ENCODE measurements at regions not wholly inside any gene's neighbourhood (a gene's known extent, or its start where the extent isn't known, plus 50 kb on each side); places are given as distances from the start of the nearest gene placed in this dataset.
"Not testable (repeated sequence)": the region's sequence is repeated elsewhere in the genome, so short reads cannot be mapped to it uniquely, and the experiment has no call there.

- intact Hi-C loops (cut with micrococcal nuclease) = no loop called here
- Mint-ChIP-seq H3K4me1 (ENCODE audit: low read depth) (peaks cover 57% of the 10 kb centered on the region), H3K27me3 (no peaks in the 10 kb centered on the region), H3K4me3 (peak overlapping the region; percentile 23), H3K9me3 (peaks cover 20% of the 10 kb centered on the region), H3K36me3 (ENCODE audit: low read depth) (peaks cover 10% of the 10 kb centered on the region), H3K27ac (no peak overlapping the region)
These were observed 182.5 kb upstream of the PRSS58 start for GRCh38 chr7:142440219-142440905.

- peaks cover 21% of the 10 kb centered on the region for H3K9me3 Mint-ChIP-seq
- no peak overlapping the region for H3K4me3 Mint-ChIP-seq
- H3K36me3 Mint-ChIP-seq (ENCODE audit: low read depth) = peaks cover 10% of the 10 kb centered on the region
- intact Hi-C loops (cut with micrococcal nuclease) = loop anchor here (10.0 kb wide), 1 partner anchor 45 kb away; no protein-coding TSS in a partner anchor
- H3K27me3 Mint-ChIP-seq = no peaks in the 10 kb centered on the region
- H3K27ac Mint-ChIP-seq = no peak overlapping the region
- H3K4me1 Mint-ChIP-seq (ENCODE audit: low read depth) = peaks cover 52% of the 10 kb centered on the region
These were observed 181.9 kb upstream of the PRSS58 start for GRCh38 chr7:142439739-142440138.

- Mint-ChIP-seq H3K4me1 (ENCODE audit: low read depth) (peaks cover 58% of the 10 kb centered on the region), H3K27ac (no peak overlapping the region), H3K27me3 (no peaks in the 10 kb centered on the region), H3K4me3 (no peak overlapping the region), H3K9me3 (peaks cover 21% of the 10 kb centered on the region), H3K36me3 (ENCODE audit: low read depth) (peaks cover 10% of the 10 kb centered on the region)
- intact Hi-C loops (cut with micrococcal nuclease) = loop anchor here (10.0 kb wide), 1 partner anchor 46 kb away; no protein-coding TSS in a partner anchor
These were observed 181.2 kb upstream of the PRSS58 start for GRCh38 chr7:142438923-142439515.

GRCh38 chr7:142438235-142438922, 180.5 kb upstream of the PRSS58 start:
- Mint-ChIP-seq H3K4me1 (ENCODE audit: low read depth) (peaks cover 56% of the 10 kb centered on the region), H3K4me3 (no peak overlapping the region), H3K27ac (peak overlapping the region; percentile 14), H3K9me3 (peaks cover 21% of the 10 kb centered on the region), H3K27me3 (no peaks in the 10 kb centered on the region), H3K36me3 (ENCODE audit: low read depth) (peaks cover 10% of the 10 kb centered on the region)
- intact Hi-C loops (cut with micrococcal nuclease) = loop anchor here (10.0 kb wide), 1 partner anchor 46 kb away; no protein-coding TSS in a partner anchor

GRCh38 chr7:142437741-142438140, 179.9 kb upstream of the PRSS58 start:
- intact Hi-C loops (cut with micrococcal nuclease) = loop anchor here (10.0 kb wide), 1 partner anchor 47 kb away; no protein-coding TSS in a partner anchor
- Mint-ChIP-seq H3K4me1 (ENCODE audit: low read depth) (peaks cover 52% of the 10 kb centered on the region), H3K4me3 (no peak overlapping the region)

GRCh38 chr7:142436601-142437000, 178.7 kb upstream of the PRSS58 start:
- no peak overlapping the region for H3K27ac Mint-ChIP-seq
- peaks cover 13% of the 10 kb centered on the region for H3K9me3 Mint-ChIP-seq
- peaks cover 10% of the 10 kb centered on the region for H3K36me3 Mint-ChIP-seq (ENCODE audit: low read depth)
- H3K4me3 Mint-ChIP-seq = no peak overlapping the region
- peaks cover 48% of the 10 kb centered on the region for H3K4me1 Mint-ChIP-seq (ENCODE audit: low read depth)
- H3K27me3 Mint-ChIP-seq = no peaks in the 10 kb centered on the region
- intact Hi-C loops (cut with micrococcal nuclease) = loop anchor here (10.0 kb wide), 1 partner anchor 48 kb away; no protein-coding TSS in a partner anchor

More at GRCh38 chr7:142437741-142438140, 179.9 kb upstream of the PRSS58 start:
- no peak overlapping the region for H3K27ac Mint-ChIP-seq
- H3K9me3 Mint-ChIP-seq = peaks cover 17% of the 10 kb centered on the region
- H3K36me3 Mint-ChIP-seq (ENCODE audit: low read depth) = peaks cover 10% of the 10 kb centered on the region
- no peaks in the 10 kb centered on the region for H3K27me3 Mint-ChIP-seq

GRCh38 chr7:142435606-142436005, 177.7 kb upstream of the PRSS58 start:
- not testable (repeated sequence) for H3K27ac Mint-ChIP-seq; H3K36me3 Mint-ChIP-seq (ENCODE audit: low read depth); H3K27me3 Mint-ChIP-seq; H3K4me3 Mint-ChIP-seq
- intact Hi-C loops (cut with micrococcal nuclease) = loop anchor here (10.0 kb wide), 1 partner anchor 49 kb away; no protein-coding TSS in a partner anchor
- peaks cover 38% of the 10 kb centered on the region for H3K4me1 Mint-ChIP-seq (ENCODE audit: low read depth)
- H3K9me3 Mint-ChIP-seq = peaks cover 13% of the 10 kb centered on the region

GRCh38 chr7:142434666-142435167, 176.9 kb upstream of the PRSS58 start:
- H3K27ac Mint-ChIP-seq = no peak overlapping the region
- no peaks in the 10 kb centered on the region for H3K27me3 Mint-ChIP-seq
- H3K4me1 Mint-ChIP-seq (ENCODE audit: low read depth) = peaks cover 37% of the 10 kb centered on the region
- intact Hi-C loops (cut with micrococcal nuclease) = loop anchor here (10.0 kb wide), 1 partner anchor 50 kb away; no protein-coding TSS in a partner anchor
- H3K36me3 Mint-ChIP-seq (ENCODE audit: low read depth) = peaks cover 10% of the 10 kb centered on the region
- peak overlapping the region; percentile 27 for H3K4me3 Mint-ChIP-seq
- peaks cover 13% of the 10 kb centered on the region for H3K9me3 Mint-ChIP-seq

- peak overlapping the region; percentile 27 for H3K4me3 Mint-ChIP-seq
- not testable (repeated sequence) for H3K27me3 Mint-ChIP-seq; H3K27ac Mint-ChIP-seq; H3K36me3 Mint-ChIP-seq (ENCODE audit: low read depth)
- intact Hi-C loops (cut with micrococcal nuclease) = loop anchor here (10.0 kb wide), 1 partner anchor 51 kb away; no protein-coding TSS in a partner anchor
- H3K9me3 Mint-ChIP-seq = peaks cover 13% of the 10 kb centered on the region
- H3K4me1 Mint-ChIP-seq (ENCODE audit: low read depth) = peaks cover 33% of the 10 kb centered on the region
These were observed 176.3 kb upstream of the PRSS58 start for GRCh38 chr7:142434133-142434532.

- peaks cover 13% of the 10 kb centered on the region for H3K9me3 Mint-ChIP-seq
- no peaks in the 10 kb centered on the region for H3K27me3 Mint-ChIP-seq
- intact Hi-C loops (cut with micrococcal nuclease) = loop anchor here (10.0 kb wide), 1 partner anchor 52 kb away; no protein-coding TSS in a partner anchor
- peaks cover 10% of the 10 kb centered on the region for H3K36me3 Mint-ChIP-seq (ENCODE audit: low read depth)
- H3K4me1 Mint-ChIP-seq (ENCODE audit: low read depth) = peaks cover 22% of the 10 kb centered on the region
- no peak overlapping the region for H3K27ac Mint-ChIP-seq
- H3K4me3 Mint-ChIP-seq = no peak overlapping the region
These were observed 174.5 kb upstream of the PRSS58 start for GRCh38 chr7:142432377-142432776.

- no peaks in the 10 kb centered on the region for H3K27me3 Mint-ChIP-seq
- peaks cover 12% of the 10 kb centered on the region for H3K9me3 Mint-ChIP-seq
- peaks cover 10% of the 10 kb centered on the region for H3K36me3 Mint-ChIP-seq (ENCODE audit: low read depth)
- no peak overlapping the region for H3K4me3 Mint-ChIP-seq
- peaks cover 22% of the 10 kb centered on the region for H3K4me1 Mint-ChIP-seq (ENCODE audit: low read depth)
- H3K27ac Mint-ChIP-seq = no peak overlapping the region
- intact Hi-C loops (cut with micrococcal nuclease) = loop anchor here (10.0 kb wide), 1 partner anchor 53 kb away; no protein-coding TSS in a partner anchor
These were observed 173.6 kb upstream of the PRSS58 start for GRCh38 chr7:142431491-142431890.

- Mint-ChIP-seq H3K27ac (no peak overlapping the region), H3K4me3 (no peak overlapping the region), H3K9me3 (no peaks in the 10 kb centered on the region), H3K36me3 (ENCODE audit: low read depth) (no peaks in the 10 kb centered on the region), H3K27me3 (no peaks in the 10 kb centered on the region), H3K4me1 (ENCODE audit: low read depth) (peaks cover 11% of the 10 kb centered on the region)
- intact Hi-C loops (cut with micrococcal nuclease) = no loop called here
These were observed 170.2 kb upstream of the PRSS58 start for GRCh38 chr7:142428094-142428493.

GRCh38 chr7:142425281-142425680, 167.4 kb upstream of the PRSS58 start:
- intact Hi-C loops (cut with micrococcal nuclease) = no loop called here
- Mint-ChIP-seq H3K4me1 (ENCODE audit: low read depth) (peaks cover 21% of the 10 kb centered on the region), H3K4me3 (no peak overlapping the region), H3K36me3 (ENCODE audit: low read depth) (no peaks in the 10 kb centered on the region), H3K9me3 (no peaks in the 10 kb centered on the region), H3K27me3 (no peaks in the 10 kb centered on the region), H3K27ac (no peak overlapping the region)
